Dermis microvascular lymphatic vessel endothelial cell (primary cell): ENCODE measurements at regions not wholly inside any gene's neighbourhood (a gene's known extent, or its start where the extent isn't known, plus 50 kb on each side); places are given as distances from the start of the nearest gene placed in this dataset.
"Not testable (repeated sequence)": the region's sequence is repeated elsewhere in the genome, so short reads cannot be mapped to it uniquely, and the experiment has no call there.

ENCODE experiments used
- DNase-seq, 2 donors: peaks; one replicate each; pipeline versions ENCODE4 v3.0.0 to v3.0.0-alpha.2; 2010; ENCODE audit warnings: low read depth in 2 of 2

DNA sequence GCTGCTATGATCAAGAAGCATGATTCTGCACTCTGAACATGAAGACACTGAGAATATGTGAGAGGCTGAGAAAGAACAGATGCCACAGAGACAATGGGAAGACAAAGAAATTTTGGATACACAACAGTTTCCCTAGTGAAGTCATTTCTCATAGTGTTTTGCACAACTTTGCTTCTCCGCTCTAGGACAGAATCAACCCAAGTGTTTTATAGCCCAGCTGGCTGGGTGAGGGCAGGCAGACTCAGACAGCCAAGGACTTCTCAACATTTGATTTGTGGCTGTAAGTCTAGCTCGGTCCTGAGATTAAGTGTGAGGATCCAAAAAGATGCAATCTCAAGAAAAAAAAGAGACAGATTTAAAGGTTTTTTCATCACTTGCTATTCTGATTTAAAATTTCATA lies 536.5 kb upstream of the CRIM1 start:
- no peak for DNase-seq

DNA sequence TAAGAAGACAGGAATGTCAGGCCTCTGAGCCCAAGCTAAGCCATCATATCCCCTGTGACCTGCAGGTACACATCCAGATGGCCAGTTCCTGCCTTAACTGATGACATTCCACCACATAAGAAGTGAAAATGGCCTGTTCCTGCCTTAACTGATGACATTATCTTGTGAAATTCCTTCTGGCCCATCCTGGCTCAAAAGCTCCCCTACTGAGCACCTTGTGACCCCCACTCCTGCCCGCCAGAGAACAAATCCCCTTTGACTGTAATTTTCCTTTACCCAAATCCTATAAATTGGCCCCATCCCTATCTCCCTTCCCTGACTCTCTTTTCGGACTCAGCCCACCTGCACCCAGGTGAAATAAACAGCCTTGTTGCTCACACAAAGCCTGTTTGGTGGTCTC lies 537.2 kb upstream of the CRIM1 start:
- DNase-seq = not testable (repeated sequence)

DNA sequence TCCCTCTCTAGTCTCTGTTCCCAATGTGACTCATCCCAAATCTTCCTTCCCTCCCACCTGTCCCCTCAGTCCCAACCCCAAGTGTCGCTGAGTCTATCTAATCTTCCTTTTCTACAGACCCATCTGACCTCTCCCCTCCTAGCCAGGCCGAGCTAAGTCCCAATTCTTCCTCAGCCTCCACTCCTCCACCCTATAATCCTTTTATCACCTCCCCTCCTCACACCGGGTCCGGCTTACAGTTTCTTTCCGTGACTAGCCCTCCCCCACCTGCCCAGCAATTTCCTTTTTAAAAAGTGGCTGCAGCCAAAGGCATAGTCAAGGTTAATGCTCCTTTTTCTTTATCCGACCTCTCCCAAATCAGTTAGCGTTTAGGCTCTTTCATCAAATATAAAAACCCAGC lies 541.0 kb upstream of the CRIM1 start:
- DNase-seq = not testable (repeated sequence)

DNA sequence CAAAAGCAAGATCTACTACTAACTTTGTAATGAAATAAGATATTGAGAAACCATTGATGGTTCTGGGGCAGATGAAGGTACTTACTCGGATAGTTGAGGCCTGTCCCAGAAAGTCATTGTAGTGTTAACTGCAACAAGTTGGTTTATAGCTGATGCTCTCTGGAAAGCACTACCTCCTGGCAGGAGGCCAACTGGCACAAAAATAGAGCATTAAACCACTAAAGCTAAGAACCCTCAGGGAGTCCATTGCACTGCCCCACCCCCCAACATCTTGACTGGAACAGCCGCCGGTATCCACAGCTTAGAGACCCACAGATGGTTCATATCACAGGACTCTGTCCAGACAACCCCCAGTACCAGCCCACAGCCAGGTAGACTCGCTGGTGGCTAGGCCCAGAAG lies 552.5 kb upstream of the CRIM1 start:
- DNase-seq = no peak

DNA sequence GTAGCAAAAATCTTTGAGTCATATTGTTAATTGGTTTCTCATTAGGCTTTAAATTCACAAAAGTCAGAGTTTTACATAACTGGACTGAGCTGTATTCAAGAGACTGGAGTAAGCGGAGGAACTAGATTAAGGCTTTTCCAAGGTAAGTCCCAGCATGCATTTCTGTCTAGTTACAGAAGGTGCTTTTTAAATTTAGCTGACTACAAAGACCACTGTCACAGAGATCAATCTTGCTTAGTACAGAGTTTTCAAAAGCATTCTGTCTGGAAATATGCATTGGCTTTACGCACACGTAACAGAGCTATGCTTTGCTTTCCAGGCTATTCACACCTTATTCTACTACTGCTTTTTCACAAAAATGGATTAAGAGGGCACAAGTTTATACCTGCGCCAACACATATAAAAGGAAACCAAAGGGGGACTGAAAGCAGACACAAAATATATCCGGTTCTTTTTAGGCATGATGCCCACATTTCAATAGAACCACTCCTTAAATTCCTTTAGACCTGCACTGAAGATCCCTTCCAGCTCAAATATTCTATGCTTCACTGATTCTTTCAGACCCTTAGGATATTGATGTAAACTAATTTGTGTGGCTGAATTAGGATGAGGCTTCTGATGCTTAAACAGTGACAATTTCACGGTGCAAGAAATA lies 560.7 kb upstream of the CRIM1 start:
- no peak for DNase-seq

DNA sequence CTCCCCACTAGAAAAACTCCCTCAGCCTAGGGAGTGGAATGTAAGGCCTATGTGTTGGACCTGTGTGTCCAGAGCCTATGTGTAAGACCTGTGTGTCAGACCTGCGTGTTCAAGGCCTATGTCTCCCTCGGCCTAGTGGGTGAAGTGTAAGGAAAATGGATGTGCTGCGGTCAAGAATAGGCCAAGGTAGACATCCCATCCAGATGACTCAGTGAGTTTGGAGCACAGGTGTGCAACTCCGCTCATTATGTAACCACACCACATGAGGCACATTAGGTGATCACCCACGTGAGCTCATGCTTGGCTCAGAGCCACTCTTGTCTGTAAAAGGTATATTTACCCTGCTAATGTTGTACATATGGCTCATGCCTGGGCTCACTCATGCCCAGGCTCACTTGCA lies 565.3 kb upstream of the CRIM1 start:
- no peak for DNase-seq

DNA sequence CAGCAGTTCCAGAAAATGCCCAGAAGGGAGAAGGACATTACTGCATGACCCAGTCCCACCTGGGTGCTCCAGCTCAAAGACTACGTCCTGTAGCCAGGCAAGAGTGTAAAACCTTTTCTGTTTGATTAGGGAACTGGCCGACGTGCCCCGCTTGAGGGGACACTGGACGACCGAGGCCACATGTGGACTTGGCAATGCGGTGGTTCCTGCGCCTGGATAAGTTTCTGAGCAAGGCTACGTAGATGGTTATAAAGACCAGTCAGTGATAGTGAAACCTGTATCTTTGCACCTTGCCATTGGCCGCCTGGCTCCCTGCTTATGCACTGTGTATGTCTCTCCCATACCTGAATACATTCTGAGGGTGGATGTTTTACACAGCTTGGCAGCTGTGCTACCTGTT lies 567.0 kb upstream of the CRIM1 start:
- no peak for DNase-seq

DNA sequence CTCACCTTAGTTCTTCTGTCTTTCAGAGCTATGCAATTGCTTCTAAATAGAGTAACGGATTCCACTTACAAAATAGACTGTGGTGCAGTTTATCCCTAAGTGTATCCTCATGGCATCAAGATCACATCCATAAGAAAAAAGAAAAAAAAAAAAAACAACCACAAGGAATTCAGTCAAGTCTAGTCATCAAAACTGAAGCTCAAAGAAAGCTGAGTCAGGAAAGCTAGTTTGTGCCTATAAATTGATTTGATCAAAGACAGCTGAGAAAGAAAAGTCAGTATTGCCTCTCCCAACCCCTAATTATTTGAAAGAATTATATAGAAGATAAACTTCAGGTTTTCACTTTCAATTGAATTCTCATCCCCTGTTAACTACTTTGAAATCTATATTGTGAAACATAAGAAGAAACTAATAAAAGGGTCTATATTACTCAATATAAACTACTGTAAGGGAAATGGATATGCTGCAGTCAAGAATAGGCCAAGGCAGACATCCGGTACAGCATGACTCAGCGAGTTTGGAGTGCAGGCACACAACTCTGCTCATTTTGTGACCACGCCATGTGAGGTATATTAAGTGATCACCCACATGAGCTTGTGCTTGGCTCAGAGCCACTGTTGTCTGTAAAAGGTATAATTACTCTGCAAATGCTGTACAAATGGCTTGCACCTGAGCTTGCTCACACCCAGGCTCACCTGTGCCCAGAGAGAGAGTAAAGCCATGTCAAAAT lies 568.1 kb upstream of the CRIM1 start:
- DNase-seq = peak; percentile 18 to 52

DNA sequence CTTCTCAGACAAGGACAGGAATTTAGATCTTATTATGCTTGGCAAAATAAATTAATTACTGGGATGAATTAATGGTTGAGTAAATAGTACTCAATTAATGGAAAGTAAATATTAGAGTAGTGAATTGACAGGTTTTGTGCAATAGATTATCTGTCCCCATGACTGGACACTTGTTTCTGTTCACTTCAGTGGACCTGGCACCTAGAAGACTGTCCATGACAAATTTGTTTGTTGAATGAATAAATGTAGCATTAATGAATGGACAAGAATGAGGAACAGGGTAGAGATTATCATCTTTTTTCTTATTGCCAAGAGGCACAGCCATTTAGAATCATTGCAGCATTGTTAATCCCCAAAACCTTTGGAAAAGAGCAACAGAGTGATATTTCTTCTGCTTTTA lies 570.0 kb upstream of the CRIM1 start:
- no peak for DNase-seq

DNA sequence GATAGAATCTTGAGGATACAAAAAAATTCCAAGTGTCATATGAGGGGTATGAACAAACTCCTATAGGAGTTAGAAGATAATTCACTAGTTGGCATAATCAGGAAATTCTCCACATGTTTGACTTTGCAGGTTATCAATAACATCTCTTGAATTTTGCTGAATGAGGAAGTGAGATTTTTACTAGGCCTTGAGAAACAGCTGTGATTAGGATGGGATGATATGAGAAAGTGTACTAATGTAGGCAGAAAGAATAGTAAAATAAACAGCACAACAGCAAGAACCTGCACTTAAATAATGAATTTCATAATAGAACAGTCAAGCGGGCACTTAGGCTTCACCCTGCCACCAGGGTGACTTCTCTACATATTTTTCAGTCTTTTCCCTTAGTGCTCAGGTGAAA lies 570.8 kb upstream of the CRIM1 start:
- no peak for DNase-seq

DNA sequence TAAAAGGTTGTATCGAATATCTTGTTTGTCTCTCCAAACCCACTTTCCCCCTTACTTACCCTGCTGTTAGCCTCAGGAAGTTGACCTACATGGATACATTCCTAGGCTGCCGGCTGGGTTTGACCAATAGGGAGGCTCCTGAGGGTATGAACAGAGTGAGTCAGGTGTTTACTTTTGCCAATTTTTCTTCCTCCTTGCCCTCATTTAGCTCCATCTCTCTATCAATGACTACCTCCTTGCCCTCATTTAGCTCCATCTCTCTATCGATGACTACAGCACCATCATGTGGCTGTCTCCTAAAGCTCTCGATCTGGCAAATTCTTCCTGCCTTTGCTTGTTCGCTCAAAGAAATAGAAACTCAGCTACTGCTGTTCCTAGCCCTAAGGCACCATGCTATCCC lies 571.9 kb upstream of the CRIM1 start:
- DNase-seq = no peak

DNA sequence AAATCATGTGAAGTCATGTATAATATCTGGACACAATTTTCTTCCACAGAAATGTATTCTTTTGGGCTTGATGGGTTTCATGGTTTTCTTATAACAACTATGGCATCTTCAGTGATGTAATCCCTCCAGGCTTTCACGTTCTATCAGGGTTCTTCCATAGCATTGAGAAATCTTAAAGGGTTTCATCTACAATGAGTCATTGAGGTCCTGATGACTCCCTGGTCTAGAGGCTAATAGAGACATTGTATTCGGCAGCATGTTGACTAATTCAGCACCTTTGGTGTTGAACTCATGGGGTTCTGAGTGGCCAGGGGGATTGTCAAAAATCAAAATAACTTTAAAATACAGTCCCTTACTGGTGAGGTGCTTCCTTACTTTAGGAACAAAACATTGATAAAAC lies 614.0 kb upstream of the CRIM1 start:
- DNase-seq = no peak

DNA sequence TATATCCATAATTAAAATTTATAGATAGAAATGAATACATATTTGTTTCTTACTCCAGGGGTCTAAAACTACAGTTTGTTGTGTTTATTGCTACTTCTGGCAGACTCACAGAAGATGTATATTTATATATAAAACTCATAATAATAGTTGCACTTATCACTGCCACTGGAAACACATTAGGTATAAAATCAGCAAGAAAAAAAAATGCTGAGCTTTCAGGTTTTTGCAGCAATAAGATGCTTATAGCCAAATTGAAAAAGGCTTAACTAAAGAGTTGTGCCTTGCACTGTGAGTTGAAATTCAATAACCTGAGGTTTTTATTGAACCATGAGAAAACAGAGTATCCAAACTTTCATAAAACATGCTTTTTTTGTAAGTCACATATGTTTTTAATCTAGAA lies 623.9 kb upstream of the CRIM1 start:
- DNase-seq = no peak

DNA sequence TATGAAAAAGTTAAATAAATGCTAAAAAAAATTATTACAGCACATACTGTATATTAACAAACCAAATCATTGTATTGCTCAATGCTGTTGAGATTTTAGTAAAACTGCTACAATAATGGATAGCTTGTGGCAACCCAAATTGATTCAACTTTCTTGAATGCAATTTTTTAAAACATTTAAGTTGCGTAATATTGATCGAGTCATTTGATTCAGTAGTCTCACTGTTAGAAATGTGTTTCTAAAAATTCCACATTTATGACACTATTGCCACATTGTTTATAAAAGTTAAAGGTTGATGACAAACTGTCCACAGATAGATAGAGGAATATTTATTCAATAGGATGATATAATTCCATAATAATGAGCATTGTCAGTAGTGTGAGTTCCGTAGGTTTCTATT lies 640.7 kb upstream of the CRIM1 start:
- no peak for DNase-seq

DNA sequence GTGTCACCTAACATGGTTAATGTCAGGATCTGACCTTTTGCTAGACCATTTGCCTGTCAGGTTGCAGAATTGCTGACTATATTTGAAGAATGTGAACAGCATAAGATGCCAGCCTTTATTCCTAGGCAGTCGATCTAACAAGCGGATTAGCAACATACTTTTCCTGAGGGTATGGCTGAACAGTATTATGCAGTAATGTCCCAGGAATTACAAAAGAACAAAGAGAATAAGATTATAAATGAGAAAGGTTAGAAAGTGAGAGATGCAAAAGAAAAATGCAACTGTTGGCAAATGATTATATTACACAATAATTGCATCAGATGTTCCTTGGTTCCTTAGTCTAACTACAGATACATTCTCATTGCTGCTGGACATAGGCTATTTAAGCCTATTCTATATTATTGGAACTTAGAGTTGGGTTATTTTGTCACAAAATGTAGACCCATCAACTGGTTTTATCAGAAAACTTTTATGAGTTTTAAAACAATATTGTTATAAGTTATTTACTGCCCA lies 647.1 kb upstream of the CRIM1 start:
- no peak for DNase-seq

DNA sequence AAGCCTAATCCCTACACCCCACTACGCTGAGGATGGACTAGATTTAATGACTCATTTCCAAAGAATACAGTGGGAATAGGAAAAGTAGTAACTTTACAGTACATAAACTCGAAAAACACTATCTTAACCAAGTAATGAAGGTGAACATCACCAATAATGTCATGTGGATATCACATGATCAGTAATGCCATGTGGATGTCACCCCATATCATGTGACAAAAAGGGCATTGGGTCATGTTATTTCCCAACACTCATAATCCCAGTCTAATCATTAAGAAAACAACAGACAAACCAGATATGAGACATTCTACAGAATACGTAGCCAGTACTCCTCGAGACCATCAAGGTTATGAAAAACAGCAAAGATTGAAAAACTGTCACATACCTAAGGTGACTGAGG lies 667.3 kb upstream of the CRIM1 start:
- DNase-seq = no peak

DNA sequence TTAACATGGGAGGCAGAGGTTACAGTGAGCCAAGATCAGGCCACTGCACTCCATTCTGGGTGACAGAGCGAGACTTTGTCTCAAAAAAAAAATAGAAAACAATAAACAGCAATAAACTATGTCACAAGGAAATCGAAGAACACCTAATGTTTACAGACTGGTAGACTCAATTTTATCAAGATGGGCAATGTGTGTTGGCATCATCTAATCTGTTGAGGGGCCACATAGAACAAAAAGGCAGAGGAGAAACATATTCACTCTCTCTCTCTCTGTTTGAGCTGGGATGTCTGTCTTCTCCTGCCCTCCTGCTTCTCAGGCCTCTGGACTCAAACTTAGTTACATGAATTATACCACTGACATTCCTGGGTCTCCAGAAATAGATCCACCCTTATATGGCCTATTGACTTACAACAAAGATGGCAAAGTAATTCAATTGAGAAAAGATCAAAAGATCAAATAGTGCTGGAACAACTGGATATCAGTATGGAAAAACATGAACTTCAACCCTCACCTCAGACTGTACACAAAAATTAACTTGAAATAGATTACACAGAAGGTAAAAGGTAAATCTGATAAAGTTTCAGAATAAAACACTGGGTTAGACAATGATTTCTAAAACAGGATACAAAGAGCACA lies 703.8 kb upstream of the CRIM1 start:
- no peak for DNase-seq

DNA sequence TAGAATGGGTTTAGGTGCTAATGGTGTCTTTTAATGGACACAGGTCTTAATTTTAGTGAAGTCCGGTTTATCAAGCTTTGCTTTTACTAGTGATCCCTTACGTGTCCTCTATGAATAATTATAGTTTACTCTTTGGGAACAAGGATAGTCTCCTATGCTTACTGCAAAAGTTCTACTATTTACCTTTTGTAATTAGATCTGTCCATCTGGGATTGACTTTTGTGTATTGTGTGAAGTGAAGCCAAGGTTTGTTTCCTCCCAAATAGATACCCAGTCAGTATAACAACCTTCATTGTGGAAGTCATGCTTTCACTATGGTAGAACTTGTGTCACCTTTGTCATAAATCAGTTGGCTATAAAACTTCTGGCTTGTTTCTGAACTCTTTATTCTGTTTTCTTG lies 740.9 kb upstream of the CRIM1 start:
- DNase-seq = no peak

DNA sequence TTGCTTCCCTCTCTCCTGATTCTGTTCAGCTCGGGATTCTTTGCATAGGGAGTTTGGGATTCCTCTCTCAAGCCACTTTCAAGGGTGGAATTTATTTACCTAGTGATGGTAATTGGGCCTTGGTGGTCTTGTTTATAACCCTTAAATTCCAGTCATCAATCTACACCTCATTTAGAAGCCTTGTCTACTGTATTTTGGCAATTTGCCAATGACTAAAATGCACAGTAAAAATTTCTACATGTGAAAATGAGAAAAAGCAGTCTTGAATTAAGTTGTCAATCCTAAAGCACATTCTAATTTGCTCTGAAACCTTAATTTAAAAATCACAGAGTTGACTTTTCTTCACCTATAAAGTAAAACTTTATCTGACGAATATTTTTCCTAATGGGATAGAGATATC lies 749.2 kb upstream of the CRIM1 start:
- no peak for DNase-seq

DNA sequence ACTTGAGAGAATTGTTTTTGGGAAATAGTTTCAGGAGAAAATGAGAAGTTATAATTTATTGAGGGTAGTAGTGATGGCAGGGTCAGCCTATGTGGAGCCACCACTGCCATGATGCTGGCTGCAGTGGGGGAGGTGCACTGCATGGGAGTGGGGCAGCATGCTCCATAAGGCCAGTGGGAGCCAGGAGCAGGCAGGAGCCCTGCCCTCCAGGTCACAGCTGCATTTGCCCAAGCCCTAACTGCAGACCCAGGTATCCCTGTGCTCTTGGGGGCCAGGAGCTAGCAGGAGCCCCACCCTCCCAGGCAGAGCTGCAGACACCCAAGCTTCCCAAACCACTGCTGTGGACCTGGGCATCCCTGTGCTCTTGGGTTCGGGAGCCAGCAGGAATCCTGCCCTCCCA lies 757.3 kb upstream of the CRIM1 start:
- DNase-seq = no peak

DNA sequence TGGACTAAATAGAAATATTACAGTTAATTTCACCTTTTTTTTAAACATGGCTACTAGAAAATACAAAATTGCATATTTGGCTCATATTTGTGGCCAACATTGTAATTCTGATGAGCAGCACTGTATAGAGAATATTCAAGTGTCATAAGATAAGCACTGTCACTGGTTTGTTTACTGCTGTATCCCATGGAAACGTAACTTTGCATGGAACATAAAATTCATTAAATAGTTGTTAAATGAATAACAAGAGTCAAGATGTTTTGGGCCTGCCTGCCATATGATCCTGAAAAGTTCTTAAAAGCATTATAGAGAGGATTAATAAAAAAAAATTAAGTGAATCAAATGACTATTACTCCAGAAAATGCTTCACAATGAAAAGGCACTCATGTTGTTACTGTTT lies 763.7 kb upstream of the CRIM1 start:
- DNase-seq = no peak

DNA sequence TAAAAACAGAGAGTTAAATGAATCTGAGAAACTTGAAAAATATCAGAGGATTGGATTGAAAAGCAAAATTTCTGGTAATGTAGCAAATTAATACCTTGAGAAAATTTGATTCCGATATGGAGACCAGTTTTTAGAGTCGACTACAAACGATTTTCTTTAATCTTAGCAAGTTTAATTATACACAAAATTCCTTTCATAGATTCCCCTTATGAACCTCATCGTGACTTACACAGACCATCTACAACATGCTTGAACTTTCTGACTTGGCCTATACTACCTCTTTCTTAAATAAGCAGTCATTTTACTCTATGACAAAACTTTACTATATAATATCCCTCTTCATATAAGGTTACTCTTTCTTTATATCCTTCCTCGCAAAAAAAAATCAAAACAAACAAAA lies 769.6 kb upstream of the CRIM1 start:
- DNase-seq = no peak

DNA sequence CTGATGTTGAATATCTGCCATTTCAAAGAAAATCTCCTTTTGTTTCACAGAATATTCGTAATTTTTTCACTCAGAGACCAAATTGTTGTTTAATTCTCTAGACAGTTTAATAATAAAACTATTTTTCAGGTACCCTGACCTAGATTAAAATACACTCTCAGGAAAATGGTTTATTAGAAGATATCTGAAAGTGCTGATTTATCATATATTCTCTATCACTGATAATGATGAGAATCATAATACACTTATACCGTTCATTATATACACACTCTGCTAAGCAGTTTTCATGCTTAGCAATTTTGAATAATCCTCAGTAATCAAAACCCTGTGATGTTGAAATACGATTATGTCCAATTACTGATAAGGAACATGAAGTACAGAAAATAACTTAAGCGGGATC lies 772.9 kb upstream of the CRIM1 start:
- DNase-seq = no peak
